ENCODE measurements at regions not wholly inside any gene's neighbourhood (a gene's known extent, or its start where the extent isn't known, plus 50 kb on each side); places are given as distances from the start of the nearest gene placed in this dataset.

GRCh38 chr15:93294896-93295295, 205.9 kb upstream of the RGMA start:
- Histone ChIP-seq H3K9ac (ENCODE audit: low read length) (no peak overlapping the region), H4K12ac (ENCODE audit: low read depth, low read length) (no peak overlapping the region), H3K18ac (ENCODE audit: low read length) (no peak overlapping the region), H3K4me2 (ENCODE audit: low read length) (no peak overlapping the region), H2BK5ac (ENCODE audit: low read depth, low read length, poor library complexity) (no peak overlapping the region), H3K79me2 (ENCODE audit: control insufficient read depth, insufficient read depth, low read length, poor library complexity) (no peaks in the 10 kb centered on the region), H2AK5ac (ENCODE audit: low read length) (no peak overlapping the region), H3K23ac (ENCODE audit: low read length) (no peak overlapping the region), H2AFZ (ENCODE audit: insufficient read depth, low read length, poor library complexity) (no peak overlapping the region), H3K36me3 (ENCODE audit: control insufficient read depth in 1 of 2, insufficient read depth in 2 of 2, low read length in 2 of 2) (no peaks in the 10 kb centered on the region), H4K8ac (ENCODE audit: low read depth, low read length) (no peak overlapping the region), H4K91ac (ENCODE audit: low read depth, low read length) (no peak overlapping the region), H3K14ac (ENCODE audit: low read length) (no peak overlapping the region), H3K9me3 (ENCODE audit: insufficient read depth, low read depth, low read length) (no peaks in the 10 kb centered on the region), H3K79me1 (ENCODE audit: low read length) (no peaks in the 10 kb centered on the region), H3K27ac (ENCODE audit: low read depth, low read length) (no peak overlapping the region), H2BK120ac (ENCODE audit: insufficient read depth, low read length, poor library complexity) (no peak overlapping the region), H3K4ac (ENCODE audit: low read depth, low read length) (no peak overlapping the region), H3K4me1 (ENCODE audit: control insufficient read depth in 1 of 2, insufficient read depth in 2 of 2, low read length in 2 of 2) (no peaks in the 10 kb centered on the region), H3K27me3 (ENCODE audit: insufficient read depth, low read length) (no peaks in the 10 kb centered on the region), H2BK12ac (ENCODE audit: low read length) (no peak overlapping the region), H3K4me3 (ENCODE audit: low read depth, low read length) (no peak overlapping the region)
- no peak for DNase-seq
- WGBS (ENCODE audit: extremely low coverage, insufficient coverage, insufficient read length): no CpG with 5 or more reads among the region's 1 CpG

- Histone ChIP-seq H3K4me1 (ENCODE audit: control insufficient read depth in 1 of 2, insufficient read depth in 2 of 2, low read length in 2 of 2) (no peaks in the 10 kb centered on the region), H3K23ac (ENCODE audit: low read length) (no peak overlapping the region), H3K9me3 (ENCODE audit: insufficient read depth, low read depth, low read length) (no peaks in the 10 kb centered on the region), H3K79me1 (ENCODE audit: low read length) (no peaks in the 10 kb centered on the region), H3K4ac (ENCODE audit: low read depth, low read length) (no peak overlapping the region), H3K79me2 (ENCODE audit: control insufficient read depth, insufficient read depth, low read length, poor library complexity) (no peaks in the 10 kb centered on the region), H2BK5ac (ENCODE audit: low read depth, low read length, poor library complexity) (no peak overlapping the region), H3K4me2 (ENCODE audit: low read length) (no peak overlapping the region), H3K27me3 (ENCODE audit: insufficient read depth, low read length) (no peaks in the 10 kb centered on the region), H2BK120ac (ENCODE audit: insufficient read depth, low read length, poor library complexity) (no peak overlapping the region), H3K9ac (ENCODE audit: low read length) (no peak overlapping the region), H3K14ac (ENCODE audit: low read length) (no peak overlapping the region), H2AK5ac (ENCODE audit: low read length) (no peak overlapping the region), H3K36me3 (ENCODE audit: control insufficient read depth in 1 of 2, insufficient read depth in 2 of 2, low read length in 2 of 2) (no peaks in the 10 kb centered on the region), H4K91ac (ENCODE audit: low read depth, low read length) (no peak overlapping the region), H3K4me3 (ENCODE audit: low read depth, low read length) (no peak overlapping the region), H4K8ac (ENCODE audit: low read depth, low read length) (no peak overlapping the region), H2BK12ac (ENCODE audit: low read length) (no peak overlapping the region), H3K18ac (ENCODE audit: low read length) (no peak overlapping the region), H2AFZ (ENCODE audit: insufficient read depth, low read length, poor library complexity) (no peak overlapping the region), H3K27ac (ENCODE audit: low read depth, low read length) (no peak overlapping the region), H4K12ac (ENCODE audit: low read depth, low read length) (no peak overlapping the region)
- WGBS (ENCODE audit: extremely low coverage, insufficient coverage, insufficient read length): no CpG with 5 or more reads among the region's 1 CpG
- no peak for DNase-seq
These were observed 205.1 kb upstream of the RGMA start for GRCh38 chr15:93294066-93294465.

- Histone ChIP-seq H2AFZ (ENCODE audit: insufficient read depth, low read length, poor library complexity) (no peak overlapping the region), H3K9ac (ENCODE audit: low read length) (no peak overlapping the region), H4K8ac (ENCODE audit: low read depth, low read length) (no peak overlapping the region), H3K18ac (ENCODE audit: low read length) (no peak overlapping the region), H3K23ac (ENCODE audit: low read length) (no peak overlapping the region), H2AK5ac (ENCODE audit: low read length) (no peak overlapping the region), H3K27me3 (ENCODE audit: insufficient read depth, low read length) (no peaks in the 10 kb centered on the region), H2BK12ac (ENCODE audit: low read length) (no peak overlapping the region), H3K4me2 (ENCODE audit: low read length) (no peak overlapping the region), H4K91ac (ENCODE audit: low read depth, low read length) (no peak overlapping the region), H3K14ac (ENCODE audit: low read length) (no peak overlapping the region), H3K79me1 (ENCODE audit: low read length) (no peaks in the 10 kb centered on the region), H3K4me1 (ENCODE audit: control insufficient read depth in 1 of 2, insufficient read depth in 2 of 2, low read length in 2 of 2) (no peaks in the 10 kb centered on the region), H2BK5ac (ENCODE audit: low read depth, low read length, poor library complexity) (no peak overlapping the region), H3K27ac (ENCODE audit: low read depth, low read length) (no peak overlapping the region), H3K9me3 (ENCODE audit: insufficient read depth, low read depth, low read length) (no peaks in the 10 kb centered on the region), H2BK120ac (ENCODE audit: insufficient read depth, low read length, poor library complexity) (no peak overlapping the region), H4K12ac (ENCODE audit: low read depth, low read length) (no peak overlapping the region), H3K4ac (ENCODE audit: low read depth, low read length) (no peak overlapping the region), H3K79me2 (ENCODE audit: control insufficient read depth, insufficient read depth, low read length, poor library complexity) (no peaks in the 10 kb centered on the region), H3K36me3 (ENCODE audit: control insufficient read depth in 1 of 2, insufficient read depth in 2 of 2, low read length in 2 of 2) (no peaks in the 10 kb centered on the region), H3K4me3 (ENCODE audit: low read depth, low read length) (no peak overlapping the region)
- no peak for DNase-seq
- WGBS (ENCODE audit: extremely low coverage, insufficient coverage, insufficient read length): no CpG with 5 or more reads among the region's 5 CpGs
These were observed 202.4 kb upstream of the RGMA start for GRCh38 chr15:93291380-93291779.

GRCh38 chr15:93290618-93290946, 201.6 kb upstream of the RGMA start:
- H4K91ac ChIP-seq (ENCODE audit: low read depth, low read length): no peak overlapping the region

More at GRCh38 chr15:93290618-93290946, 201.6 kb upstream of the RGMA start:
- no peak overlapping the region for H2AFZ ChIP-seq (ENCODE audit: insufficient read depth, low read length, poor library complexity)
- no peak overlapping the region for H2BK12ac ChIP-seq (ENCODE audit: low read length)
- H3K4me2 ChIP-seq (ENCODE audit: low read length): no peak overlapping the region
- no peak overlapping the region for H3K9ac ChIP-seq (ENCODE audit: low read length)
- no peak overlapping the region for H4K12ac ChIP-seq (ENCODE audit: low read depth, low read length)
- H3K79me1 ChIP-seq (ENCODE audit: low read length): no peaks in the 10 kb centered on the region
- DNase-seq: no peak
- H3K23ac ChIP-seq (ENCODE audit: low read length): no peak overlapping the region
- no peaks in the 10 kb centered on the region for H3K4me1 ChIP-seq (ENCODE audit: control insufficient read depth in 1 of 2, insufficient read depth in 2 of 2, low read length in 2 of 2)
- no peak overlapping the region for H3K18ac ChIP-seq (ENCODE audit: low read length)
- H3K9me3 ChIP-seq (ENCODE audit: insufficient read depth, low read depth, low read length): no peaks in the 10 kb centered on the region
- no CpG with 5 or more reads among the region's 4 CpGs for WGBS (ENCODE audit: extremely low coverage, insufficient coverage, insufficient read length)
- H2BK5ac ChIP-seq (ENCODE audit: low read depth, low read length, poor library complexity): no peak overlapping the region
- H3K4ac ChIP-seq (ENCODE audit: low read depth, low read length): no peak overlapping the region
- no peak overlapping the region for H2BK120ac ChIP-seq (ENCODE audit: insufficient read depth, low read length, poor library complexity)
- no peaks in the 10 kb centered on the region for H3K27me3 ChIP-seq (ENCODE audit: insufficient read depth, low read length)
- no peak overlapping the region for H4K8ac ChIP-seq (ENCODE audit: low read depth, low read length)
- no peaks in the 10 kb centered on the region for H3K79me2 ChIP-seq (ENCODE audit: control insufficient read depth, insufficient read depth, low read length, poor library complexity)
- no peak overlapping the region for H3K4me3 ChIP-seq (ENCODE audit: low read depth, low read length)
- no peak overlapping the region for H3K14ac ChIP-seq (ENCODE audit: low read length)
- no peak overlapping the region for H2AK5ac ChIP-seq (ENCODE audit: low read length)
- H3K27ac ChIP-seq (ENCODE audit: low read depth, low read length): no peak overlapping the region
- H3K36me3 ChIP-seq (ENCODE audit: control insufficient read depth in 1 of 2, insufficient read depth in 2 of 2, low read length in 2 of 2): no peaks in the 10 kb centered on the region

All from trophoblast cell (in vitro differentiated cells and primary cell).